ENCODE measurements at regions not wholly inside any gene's neighbourhood (a gene's known extent, or its start where the extent isn't known, plus 50 kb on each side); places are given as distances from the start of the nearest gene placed in this dataset.
A peak's percentile ranks its signal among the peaks of the same experiment; 100 is the strongest.

- Histone ChIP-seq H3K36me3 (replicated peaks; ENCODE audit: insufficient read depth, low read depth) (no peaks in the 10 kb centered on the region), H2AFZ (no peak overlapping the region), H3K27me3 (no peaks in the 10 kb centered on the region), H3K4me1 (ENCODE audit: insufficient read depth) (no peaks in the 10 kb centered on the region), H4K20me1 (ENCODE audit: insufficient read depth, poor library complexity, severe bottlenecking) (no peaks in the 10 kb centered on the region), H3K4me2 (no peak overlapping the region), H3K27ac (no peak overlapping the region), H3K4me3 (no peak overlapping the region), H3K9me3 (ENCODE audit: low read depth) (no peaks in the 10 kb centered on the region), H3K79me2 (no peaks in the 10 kb centered on the region), H3K9me2 (replicated peaks; ENCODE audit: insufficient read depth) (no peaks in the 10 kb centered on the region)
- no peak for DNase-seq (ENCODE audit: low spot score)
- TF ChIP-seq EZH2 (IDR thresholded peaks at IDR 0.05; ENCODE audit: borderline replicate concordance) (no peak), EZH2phosphoT487 (IDR thresholded peaks at IDR 0.05; ENCODE audit: low read depth, severe bottlenecking, unreplicated experiment) (no peak)
- TF ChIP-seq, protein P1, sequence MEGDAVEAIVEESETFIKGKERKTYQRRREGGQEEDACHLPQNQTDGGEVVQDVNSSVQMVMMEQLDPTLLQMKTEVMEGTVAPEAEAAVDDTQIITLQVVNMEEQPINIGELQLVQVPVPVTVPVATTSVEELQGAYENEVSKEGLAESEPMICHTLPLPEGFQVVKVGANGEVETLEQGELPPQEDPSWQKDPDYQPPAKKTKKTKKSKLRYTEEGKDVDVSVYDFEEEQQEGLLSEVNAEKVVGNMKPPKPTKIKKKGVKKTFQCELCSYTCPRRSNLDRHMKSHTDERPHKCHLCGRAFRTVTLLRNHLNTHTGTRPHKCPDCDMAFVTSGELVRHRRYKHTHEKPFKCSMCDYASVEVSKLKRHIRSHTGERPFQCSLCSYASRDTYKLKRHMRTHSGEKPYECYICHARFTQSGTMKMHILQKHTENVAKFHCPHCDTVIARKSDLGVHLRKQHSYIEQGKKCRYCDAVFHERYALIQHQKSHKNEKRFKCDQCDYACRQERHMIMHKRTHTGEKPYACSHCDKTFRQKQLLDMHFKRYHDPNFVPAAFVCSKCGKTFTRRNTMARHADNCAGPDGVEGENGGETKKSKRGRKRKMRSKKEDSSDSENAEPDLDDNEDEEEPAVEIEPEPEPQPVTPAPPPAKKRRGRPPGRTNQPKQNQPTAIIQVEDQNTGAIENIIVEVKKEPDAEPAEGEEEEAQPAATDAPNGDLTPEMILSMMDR (IDR thresholded peaks at IDR 0.05; ENCODE audit: poor library complexity) = no peak
- WGBS (ENCODE audit: low lambda C conversion rate, missing lambda C conversion rate) = 81% methylated on average over 4 of the region's 4 CpGs
Measured at GRCh38 chr6:164114051-164114450, 699.5 kb downstream of the QKI start.

GRCh38 chr6:164113637-164114036, 699.1 kb downstream of the QKI start:
- TF ChIP-seq EZH2 (IDR thresholded peaks at IDR 0.05; ENCODE audit: borderline replicate concordance) = no peak
- TF ChIP-seq, protein P1 (IDR thresholded peaks at IDR 0.05; ENCODE audit: poor library complexity) = no peak
- TF ChIP-seq EZH2phosphoT487 (IDR thresholded peaks at IDR 0.05; ENCODE audit: low read depth, severe bottlenecking, unreplicated experiment) = no peak
- Histone ChIP-seq H3K4me1 (ENCODE audit: insufficient read depth) (no peaks in the 10 kb centered on the region), H3K27ac (no peak overlapping the region), H2AFZ (no peak overlapping the region), H3K36me3 (replicated peaks; ENCODE audit: insufficient read depth, low read depth) (no peaks in the 10 kb centered on the region), H3K79me2 (no peaks in the 10 kb centered on the region), H3K4me3 (no peak overlapping the region), H4K20me1 (ENCODE audit: insufficient read depth, poor library complexity, severe bottlenecking) (no peaks in the 10 kb centered on the region), H3K27me3 (no peaks in the 10 kb centered on the region), H3K4me2 (no peak overlapping the region), H3K9me2 (replicated peaks; ENCODE audit: insufficient read depth) (no peaks in the 10 kb centered on the region), H3K9me3 (ENCODE audit: low read depth) (no peaks in the 10 kb centered on the region)
- 56% methylated on average over 4 of the region's 4 CpGs for WGBS (ENCODE audit: low lambda C conversion rate, missing lambda C conversion rate)
- no peak for DNase-seq (ENCODE audit: low spot score)

DNA sequence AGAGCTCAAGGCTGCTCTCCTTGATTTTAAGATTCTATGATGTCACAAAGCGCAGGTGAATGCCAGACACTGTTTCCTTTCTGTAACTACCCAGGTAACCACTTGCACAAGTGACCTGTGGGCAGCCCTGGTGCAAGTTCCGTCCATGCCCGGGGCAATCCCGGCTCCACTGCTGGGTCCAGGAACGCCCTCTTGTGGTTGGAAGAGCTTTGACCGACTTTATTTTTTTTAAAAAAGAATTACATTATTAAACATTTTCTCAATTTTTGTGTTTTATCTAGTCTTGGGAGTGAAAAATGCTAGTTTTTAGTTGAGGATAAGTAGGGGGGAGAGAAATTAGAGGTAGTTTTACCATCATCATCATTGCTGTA, 695.2 kb downstream of the QKI start:
- H3K4me1 ChIP-seq (ENCODE audit: insufficient read depth) = no peaks in the 10 kb centered on the region
- no peaks in the 10 kb centered on the region for H3K36me3 ChIP-seq (replicated peaks; ENCODE audit: insufficient read depth, low read depth)
- H4K20me1 ChIP-seq (ENCODE audit: insufficient read depth, poor library complexity, severe bottlenecking) = no peaks in the 10 kb centered on the region
- DNase-seq (ENCODE audit: low spot score) = peak; percentile 49
- no peaks in the 10 kb centered on the region for H3K9me3 ChIP-seq (ENCODE audit: low read depth)
- WGBS (ENCODE audit: low lambda C conversion rate, missing lambda C conversion rate) = 51% methylated on average over 6 of the region's 6 CpGs
- H3K79me2 ChIP-seq = no peaks in the 10 kb centered on the region
- no peak overlapping the region for H3K27ac ChIP-seq
- TF ChIP-seq EZH2 (IDR thresholded peaks at IDR 0.05; ENCODE audit: borderline replicate concordance) = no peak
- TF ChIP-seq, protein P1 (IDR thresholded peaks at IDR 0.05; ENCODE audit: poor library complexity) = peak; percentile 53
- no peak for TF ChIP-seq EZH2phosphoT487 (IDR thresholded peaks at IDR 0.05; ENCODE audit: low read depth, severe bottlenecking, unreplicated experiment)
- no peak overlapping the region for H2AFZ ChIP-seq
- H3K27me3 ChIP-seq = no peaks in the 10 kb centered on the region
- no peak overlapping the region for H3K4me2 ChIP-seq
- no peak overlapping the region for H3K4me3 ChIP-seq
- H3K9me2 ChIP-seq (replicated peaks; ENCODE audit: insufficient read depth) = no peaks in the 10 kb centered on the region
